Lung (tissue), 11 donors: ENCODE measurements at regions not wholly inside any gene's neighbourhood (a gene's known extent, or its start where the extent isn't known, plus 50 kb on each side); places are given as distances from the start of the nearest gene placed in this dataset.
"Not testable (repeated sequence)": the region's sequence is repeated elsewhere in the genome, so short reads cannot be mapped to it uniquely, and the experiment has no call there.

ENCODE experiments used
- ATAC-seq: fragments of 200-7000 bp; cut with Tn5 transposase; one replicate; pipeline ENCODE4 v1.9.1; 2020; ENCODE audit warnings: moderate number of reproducible peaks; ENCODE audit not compliant: insufficient read depth, low FRiP score
- DNase-seq, 3 donors: peaks; one replicate each; pipeline ENCODE4 v3.0.0-alpha.2; 2013 to 2017
- H3K27ac ChIP-seq, 2 donors: one replicate each; pipeline ENCODE4 v1.5.1; 2013; ENCODE audit warnings: mild to moderate bottlenecking in 2 of 2, moderate library complexity in 2 of 2, control low read depth in 1 of 2, inconsistent platforms in 1 of 2, low read depth in 1 of 2, low read length in 1 of 2
- H3K27me3 ChIP-seq, 3 donors: one replicate each; pipeline ENCODE4 v1.5.1; 2013; ENCODE audit warnings: low read length in 2 of 3; ENCODE audit not compliant: control insufficient read depth in 3 of 3, insufficient read depth in 3 of 3
- H3K36me3 ChIP-seq, 4 donors: one replicate each; pipeline ENCODE4 v1.5.1; 2013; ENCODE audit warnings: low read length in 4 of 4, mild to moderate bottlenecking in 1 of 4, moderate library complexity in 1 of 4; ENCODE audit not compliant: control insufficient read depth in 4 of 4, insufficient read depth in 4 of 4
- H3K4me1 ChIP-seq, 5 donors: one replicate each; pipeline ENCODE4 v1.5.1; 2013; ENCODE audit warnings: low read length in 5 of 5, mild to moderate bottlenecking in 2 of 5, moderate library complexity in 1 of 5; ENCODE audit not compliant: control insufficient read depth in 5 of 5, insufficient read depth in 5 of 5
- H3K4me3 ChIP-seq: one replicate; pipeline ENCODE4 v1.5.1; 2013; ENCODE audit warnings: mild to moderate bottlenecking, control low read depth, moderate library complexity
- H3K9ac ChIP-seq, 2 donors: one replicate each; pipeline ENCODE4 v1.5.1; 2013; ENCODE audit warnings: low read length in 2 of 2, control low read depth in 1 of 2; ENCODE audit not compliant: insufficient read depth in 1 of 2
- H3K9me3 ChIP-seq, 4 donors: one replicate each; pipeline ENCODE4 v1.5.1; 2013; ENCODE audit warnings: low read length in 3 of 4, mild to moderate bottlenecking in 1 of 4, moderate library complexity in 1 of 4; ENCODE audit not compliant: control insufficient read depth in 4 of 4, insufficient read depth in 3 of 4
- WGBS, 2 donors: extraction: QIAGEN DNeasy Blood & Tissue Kit; methylation state at CpG; one replicate each; pipeline ENCODE4 v1.1.7; 2013; 5-methylcytosine and 5-hydroxymethylcytosine counted together
- TF ChIP-seq, protein P1 (sequence below): IDR thresholded peaks from 2 replicates; pipeline ENCODE4 v1.5.1; 2012; ENCODE audit warnings: mild to moderate bottlenecking; ENCODE audit errors: control extremely low read depth, extremely low read depth
- donor health status: control.
- donor health status: control.
- donor health status: Bipolar disorder and iron deficiency.
- donor health status: healthy.
- donor health status: DM: yes; HTN: yes; CAD: no.

GRCh38 chr6:74596588-74596987 is 609.3 kb downstream of the COL12A1 start:
- H3K9ac ChIP-seq = no peak overlapping the region
- no peak overlapping the region for H3K4me3 ChIP-seq
- no peak overlapping the region for H3K27ac ChIP-seq
- H3K9me3 ChIP-seq = no peaks in the 10 kb centered on the region
- no peaks in the 10 kb centered on the region for H3K4me1 ChIP-seq
- no peaks in the 10 kb centered on the region for H3K36me3 ChIP-seq
- DNase-seq = no peak
- no peaks in the 10 kb centered on the region for H3K27me3 ChIP-seq
- no peak for ATAC-seq
- TF ChIP-seq, protein P1, sequence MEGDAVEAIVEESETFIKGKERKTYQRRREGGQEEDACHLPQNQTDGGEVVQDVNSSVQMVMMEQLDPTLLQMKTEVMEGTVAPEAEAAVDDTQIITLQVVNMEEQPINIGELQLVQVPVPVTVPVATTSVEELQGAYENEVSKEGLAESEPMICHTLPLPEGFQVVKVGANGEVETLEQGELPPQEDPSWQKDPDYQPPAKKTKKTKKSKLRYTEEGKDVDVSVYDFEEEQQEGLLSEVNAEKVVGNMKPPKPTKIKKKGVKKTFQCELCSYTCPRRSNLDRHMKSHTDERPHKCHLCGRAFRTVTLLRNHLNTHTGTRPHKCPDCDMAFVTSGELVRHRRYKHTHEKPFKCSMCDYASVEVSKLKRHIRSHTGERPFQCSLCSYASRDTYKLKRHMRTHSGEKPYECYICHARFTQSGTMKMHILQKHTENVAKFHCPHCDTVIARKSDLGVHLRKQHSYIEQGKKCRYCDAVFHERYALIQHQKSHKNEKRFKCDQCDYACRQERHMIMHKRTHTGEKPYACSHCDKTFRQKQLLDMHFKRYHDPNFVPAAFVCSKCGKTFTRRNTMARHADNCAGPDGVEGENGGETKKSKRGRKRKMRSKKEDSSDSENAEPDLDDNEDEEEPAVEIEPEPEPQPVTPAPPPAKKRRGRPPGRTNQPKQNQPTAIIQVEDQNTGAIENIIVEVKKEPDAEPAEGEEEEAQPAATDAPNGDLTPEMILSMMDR = no peak

- not testable (repeated sequence) for ATAC-seq, H3K4me3 ChIP-seq, H3K9me3 ChIP-seq, H3K4me1 ChIP-seq, DNase-seq, H3K27me3 ChIP-seq, H3K27ac ChIP-seq, H3K36me3 ChIP-seq, H3K9ac ChIP-seq
- 84 to 88% methylated on average over 1 to 2 of the region's 4 CpGs for WGBS, 2 donors
Measured at GRCh38 chr6:74594350-74594749, 611.5 kb downstream of the COL12A1 start.

DNA sequence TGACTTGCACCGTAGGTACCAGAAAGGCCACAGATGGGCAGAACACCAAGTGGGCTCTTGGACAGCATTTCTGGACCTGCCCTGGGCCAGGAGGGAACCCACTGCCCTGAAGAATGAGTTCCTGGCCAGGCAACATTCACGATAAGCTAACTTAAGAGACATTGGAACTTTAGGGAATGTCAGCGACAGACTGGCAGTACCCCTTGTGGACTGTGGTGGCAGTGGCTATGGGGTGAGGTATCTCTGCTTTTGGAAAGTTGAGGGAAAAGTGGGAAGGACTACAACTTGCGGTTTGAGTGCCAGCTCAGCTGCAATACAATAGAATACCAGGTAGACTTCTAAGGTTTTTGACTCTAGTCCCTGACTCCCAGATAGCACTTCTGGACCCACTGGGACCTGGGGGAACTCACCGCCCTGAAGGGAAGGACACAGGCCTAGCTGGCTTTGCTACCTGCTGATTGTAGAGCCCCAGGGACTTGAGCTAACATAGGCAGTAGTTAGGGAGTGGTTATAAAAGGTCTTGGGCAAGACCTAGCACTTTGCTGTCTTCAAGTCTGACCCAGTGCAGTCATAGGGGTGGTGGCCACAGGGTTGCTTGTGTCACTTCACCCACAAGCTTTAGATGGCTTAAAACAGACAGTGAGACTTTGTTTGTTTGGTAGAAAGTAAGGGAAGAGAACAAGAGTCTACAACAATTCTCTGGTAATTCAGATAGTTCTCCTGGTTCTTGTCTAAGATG is 617.6 kb downstream of the COL12A1 start:
- DNase-seq = no peak
- Histone ChIP-seq H3K9ac (no peak overlapping the region), H3K36me3 (no peaks in the 10 kb centered on the region), H3K27ac (no peak overlapping the region), H3K4me3 (no peak overlapping the region), H3K9me3 (peaks cover 0 to 4% (median 0%) of the 10 kb centered on the region in 4 donors), H3K4me1 (no peaks in the 10 kb centered on the region), H3K27me3 (no peaks in the 10 kb centered on the region)
- TF ChIP-seq, protein P1 = no peak
- 92 to 96% methylated on average over 5 of the region's 5 CpGs for WGBS, 2 donors
- ATAC-seq = no peak

GRCh38 chr6:74587386-74587785 is 618.5 kb downstream of the COL12A1 start:
- no peak overlapping the region for H3K4me3 ChIP-seq
- H3K27me3 ChIP-seq = no peaks in the 10 kb centered on the region
- H3K9me3 ChIP-seq = peaks cover 0 to 4% (median 0%) of the 10 kb centered on the region in 4 donors
- no peaks in the 10 kb centered on the region for H3K36me3 ChIP-seq
- ATAC-seq = no peak
- H3K4me1 ChIP-seq = no peaks in the 10 kb centered on the region
- TF ChIP-seq, protein P1 = no peak
- 58 to 89% methylated on average over 2 of the region's 2 CpGs for WGBS, 2 donors
- H3K9ac ChIP-seq = no peak overlapping the region
- H3K27ac ChIP-seq = no peak overlapping the region
- DNase-seq = no peak
